Choroid plexus epithelial cell (primary cell): ENCODE measurements at regions not wholly inside any gene's neighbourhood (a gene's known extent, or its start where the extent isn't known, plus 50 kb on each side); places are given as distances from the start of the nearest gene placed in this dataset.

Experiments used
- DNase-seq: peaks from one replicate; pipeline ENCODE4 v3.0.0-alpha.2; 2010; ENCODE audit warnings: low read depth
- H3K4me3 ChIP-seq: 2 replicates; pipeline ENCODE4 v1.5.1; 2011; ENCODE audit warnings: low read depth, mild to moderate bottlenecking, control low read depth, low read length, moderate library complexity
- TF ChIP-seq, protein P1 (sequence below): conservative IDR thresholded peaks from 2 replicates; pipeline ENCODE4 v1.5.1; 2011; ENCODE audit warnings: low read depth, mild to moderate bottlenecking, control low read depth, inconsistent platforms, low read length, moderate library complexity

DNA sequence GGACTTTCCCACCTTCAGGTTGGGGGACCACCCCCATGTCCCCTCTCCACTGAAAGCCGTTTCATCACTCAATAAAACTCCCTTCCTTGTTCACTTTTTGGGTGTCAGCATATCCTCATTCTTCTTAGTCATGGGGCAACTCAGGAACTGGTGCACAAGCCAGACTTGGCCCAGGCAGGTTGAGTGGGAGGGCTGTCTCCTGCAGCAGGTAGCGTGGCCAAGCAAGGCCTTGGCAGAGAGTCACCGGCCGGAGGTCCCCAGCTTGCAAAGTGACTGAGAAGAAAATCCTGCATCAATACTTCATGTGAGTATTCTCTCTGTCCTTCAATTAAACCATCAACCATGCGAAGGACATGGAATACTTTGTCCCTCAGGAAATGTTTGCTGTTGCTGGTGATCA lies 148.9 kb downstream of the RHOU start:
- H3K4me3 ChIP-seq: no peak overlapping the region
- no peak for DNase-seq
- TF ChIP-seq, protein P1, sequence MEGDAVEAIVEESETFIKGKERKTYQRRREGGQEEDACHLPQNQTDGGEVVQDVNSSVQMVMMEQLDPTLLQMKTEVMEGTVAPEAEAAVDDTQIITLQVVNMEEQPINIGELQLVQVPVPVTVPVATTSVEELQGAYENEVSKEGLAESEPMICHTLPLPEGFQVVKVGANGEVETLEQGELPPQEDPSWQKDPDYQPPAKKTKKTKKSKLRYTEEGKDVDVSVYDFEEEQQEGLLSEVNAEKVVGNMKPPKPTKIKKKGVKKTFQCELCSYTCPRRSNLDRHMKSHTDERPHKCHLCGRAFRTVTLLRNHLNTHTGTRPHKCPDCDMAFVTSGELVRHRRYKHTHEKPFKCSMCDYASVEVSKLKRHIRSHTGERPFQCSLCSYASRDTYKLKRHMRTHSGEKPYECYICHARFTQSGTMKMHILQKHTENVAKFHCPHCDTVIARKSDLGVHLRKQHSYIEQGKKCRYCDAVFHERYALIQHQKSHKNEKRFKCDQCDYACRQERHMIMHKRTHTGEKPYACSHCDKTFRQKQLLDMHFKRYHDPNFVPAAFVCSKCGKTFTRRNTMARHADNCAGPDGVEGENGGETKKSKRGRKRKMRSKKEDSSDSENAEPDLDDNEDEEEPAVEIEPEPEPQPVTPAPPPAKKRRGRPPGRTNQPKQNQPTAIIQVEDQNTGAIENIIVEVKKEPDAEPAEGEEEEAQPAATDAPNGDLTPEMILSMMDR: no peak

DNA sequence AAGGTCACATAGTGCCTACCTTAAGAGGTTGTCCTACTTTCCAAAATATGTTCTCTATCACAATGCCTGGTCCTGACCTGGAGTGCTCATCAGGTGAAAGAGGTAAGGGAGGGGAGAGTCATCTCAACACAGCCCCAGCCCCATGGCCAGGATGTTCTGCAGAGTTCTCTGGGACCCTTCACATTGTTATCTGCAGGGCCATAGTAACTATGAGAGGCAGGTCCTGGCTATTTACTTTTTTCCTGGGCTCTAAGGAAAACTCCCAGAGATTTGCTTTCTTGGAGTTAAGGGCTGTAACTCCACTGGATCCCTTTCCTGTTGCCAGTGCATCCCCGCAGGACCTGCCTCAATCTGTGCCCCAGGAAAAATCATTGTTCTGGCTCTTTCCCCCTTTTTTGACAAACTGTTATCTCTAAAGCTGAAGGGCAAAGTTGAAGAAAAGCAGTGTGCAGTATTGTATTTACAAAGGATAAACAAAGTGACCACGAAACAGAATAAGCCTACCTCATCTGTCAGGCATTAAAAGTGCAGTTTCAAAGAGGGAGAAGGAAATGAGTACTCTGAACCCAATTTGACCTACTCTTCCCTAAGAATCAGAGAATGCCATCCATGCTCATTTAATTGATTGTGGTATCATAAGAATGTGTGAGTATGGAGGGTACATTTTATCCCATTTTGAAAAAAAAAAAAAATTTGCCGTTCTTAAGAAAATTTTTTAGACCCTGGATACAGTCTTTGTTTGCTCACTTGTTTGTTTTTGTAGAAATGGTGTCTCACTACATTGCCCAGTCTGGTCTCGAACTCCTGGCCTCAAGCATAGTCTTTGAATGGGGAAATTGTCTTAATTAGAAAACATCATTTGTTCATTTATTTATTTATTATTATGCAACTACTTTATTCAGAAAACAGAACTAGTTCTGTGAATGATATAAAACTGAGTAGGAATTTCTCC lies 149.6 kb downstream of the RHOU start:
- DNase-seq: peak; percentile 49
- TF ChIP-seq, protein P1: no peak

DNA sequence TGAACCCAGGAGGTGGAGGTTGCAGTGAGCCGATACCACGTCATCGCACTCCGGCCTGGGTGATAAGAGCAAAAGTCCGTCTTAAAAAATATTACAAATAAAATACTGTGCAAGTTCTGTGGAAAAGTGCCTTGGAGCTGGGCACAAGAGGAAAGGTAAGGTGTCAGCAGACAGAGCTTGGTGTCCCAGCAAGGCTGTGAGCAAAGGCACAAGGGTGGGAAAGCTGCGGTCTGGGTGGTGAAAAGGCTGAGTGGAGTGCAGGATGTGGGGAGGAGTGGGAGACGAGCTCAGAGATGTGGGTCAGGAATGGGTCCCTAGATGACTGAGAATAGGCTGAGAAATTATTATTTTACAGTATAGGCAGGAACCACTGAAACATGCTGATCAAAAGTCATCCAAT lies 150.6 kb downstream of the RHOU start:
- TF ChIP-seq, protein P1: no peak
- no peak for DNase-seq
- no peak overlapping the region for H3K4me3 ChIP-seq

More for the DNA sequence above, 149.6 kb downstream of the RHOU start:
- no peak overlapping the region for H3K4me3 ChIP-seq

DNA sequence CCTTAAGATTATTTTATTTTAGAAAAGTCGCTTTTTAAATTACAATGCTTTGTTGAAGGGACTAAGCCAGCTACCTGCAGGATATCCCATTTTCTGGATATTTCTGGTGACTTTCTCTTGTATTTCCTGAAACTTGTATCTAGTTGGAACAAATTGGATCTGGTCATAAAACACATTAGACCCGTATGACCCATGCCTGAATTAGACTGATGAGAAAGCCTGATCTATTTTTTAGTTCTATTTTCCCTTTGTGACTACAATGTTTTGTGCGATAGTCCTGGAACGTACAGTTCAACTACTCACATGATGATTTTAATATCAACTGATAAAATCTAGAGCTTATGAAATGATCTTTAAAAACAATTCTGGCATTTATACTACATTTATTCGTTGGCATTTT lies 151.8 kb downstream of the RHOU start:
- DNase-seq: no peak
- no peak overlapping the region for H3K4me3 ChIP-seq
- TF ChIP-seq, protein P1: no peak

DNA sequence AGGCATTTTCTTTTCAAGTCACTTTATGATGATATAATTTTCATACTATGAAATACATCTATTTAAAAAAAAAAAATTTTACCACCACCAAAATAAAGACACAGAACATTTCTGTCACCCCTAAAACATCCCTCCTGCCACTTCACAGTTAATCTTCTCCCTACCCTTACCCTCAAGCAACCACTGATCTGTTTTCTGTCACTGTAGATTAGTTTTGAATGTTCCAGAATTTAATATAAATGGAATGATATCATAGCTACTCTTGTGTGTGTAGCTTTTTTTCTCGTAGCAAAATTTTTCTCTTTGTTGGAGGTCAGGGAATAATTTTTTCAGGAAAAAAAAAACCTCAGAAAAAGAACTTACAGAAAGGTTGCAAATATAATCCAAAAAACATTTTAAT lies 152.7 kb downstream of the RHOU start:
- TF ChIP-seq, protein P1: no peak

DNA sequence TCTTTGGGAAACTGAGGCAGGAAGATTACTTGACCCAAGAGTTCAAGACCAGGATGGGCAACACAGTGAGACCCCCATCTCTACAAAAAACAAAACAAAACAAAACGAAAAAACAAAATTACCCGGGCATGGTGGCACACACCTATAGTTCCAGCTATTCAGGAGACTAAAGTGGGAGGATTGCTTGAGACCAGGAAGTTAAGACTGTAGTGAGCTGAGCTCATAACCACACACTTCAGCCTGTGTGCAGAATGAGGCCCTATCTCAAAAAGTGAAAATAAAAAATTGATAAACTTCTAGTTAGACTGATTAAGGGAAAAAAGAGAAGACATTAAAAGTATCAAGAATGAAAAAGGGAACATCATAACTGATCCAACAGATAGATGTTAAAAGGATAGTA lies 154.0 kb downstream of the RHOU start:
- DNase-seq: no peak
- H3K4me3 ChIP-seq: no peak overlapping the region
- TF ChIP-seq, protein P1: no peak

More for the DNA sequence above, 152.7 kb downstream of the RHOU start:
- H3K4me3 ChIP-seq: no peak overlapping the region
- no peak for DNase-seq
